SK-N-SH (cell line): ENCODE measurements at regions not wholly inside any gene's neighbourhood (a gene's known extent, or its start where the extent isn't known, plus 50 kb on each side); places are given as distances from the start of the nearest gene placed in this dataset.
A peak's percentile ranks its signal among the peaks of the same experiment; 100 is the strongest.
"Not testable (repeated sequence)": the region's sequence is repeated elsewhere in the genome, so short reads cannot be mapped to it uniquely, and the experiment has no call there.

Experiments used
- CTCF ChIA-PET: fragments of 300-600, 350-600 bp; formaldehyde crosslinking; extraction: SDS; loops from one replicate; lab custom pipeline; 2021; lab: Yijun Ruan, JAX
- POLR2A ChIA-PET: fragments of 350-600 bp; sonication (Branson Sonifier 250); formaldehyde crosslinking; extraction: SDS; loops from one replicate; lab custom pipeline; 2020; ENCODE audit warnings: antibody characterized with exemption, inconsistent platforms; lab: Yijun Ruan, JAX
- DNase-seq: peaks from one replicate; pipeline ENCODE4 v3.0.0; 2012
- H2AFZ ChIP-seq: fragments of 200-600 bp; sonication (generic); 2 replicates; pipeline ENCODE4 v1.8.1; 2016; ENCODE audit warnings: antibody characterized with exemption, mild to moderate bottlenecking, low read depth
- H3F3A ChIP-seq: fragments of 200-600 bp; sonication (generic); replicated peaks from 2 replicates; pipeline ENCODE3; 2016; ENCODE audit warnings: antibody characterized with exemption, mild to moderate bottlenecking; ENCODE audit not compliant: insufficient read depth
- H3K27ac ChIP-seq, 2 experiments: fragments of 200-500 bp in 1 of 2; fragments of 200-600 bp in 1 of 2; sonication (Bioruptor generic) in 1 of 2; sonication (generic), shearing (Covaris generic) in 1 of 2; 2 replicates each; pipeline versions ENCODE4 v1.5.1 to v1.6.1; 2014 to 2016; ENCODE audit warnings: low read depth in 2 of 2, inconsistent platforms in 1 of 2, low read length in 1 of 2, mild to moderate bottlenecking in 1 of 2, mixed read lengths in 1 of 2
- H3K27me3 ChIP-seq: fragments of 200-600 bp; sonication (generic), shearing (Covaris generic); 2 replicates; pipeline ENCODE4 v1.6.1; 2016; ENCODE audit warnings: mixed run types; ENCODE audit not compliant: insufficient read depth
- H3K36me3 ChIP-seq, 2 experiments: fragments of 200-500 bp in 1 of 2; fragments of 200-600 bp in 1 of 2; sonication (Bioruptor generic) in 1 of 2; sonication (generic) in 1 of 2; replicated peaks in 1 of 2; 2 replicates each; pipeline versions ENCODE3 to v1.5.1; 2014 to 2016; ENCODE audit warnings: low read length in 1 of 2, mild to moderate bottlenecking in 1 of 2; ENCODE audit not compliant: insufficient read depth in 2 of 2, control insufficient read depth in 1 of 2
- H3K4me1 ChIP-seq, 2 experiments: fragments of 200-500 bp in 1 of 2; fragments of 200-600 bp in 1 of 2; sonication (Bioruptor generic) in 1 of 2; sonication (generic), shearing (Covaris generic) in 1 of 2; 2 replicates each; pipeline versions ENCODE4 v1.5.1 to v1.6.1; 2014 to 2016; ENCODE audit warnings: low read depth in 1 of 2, low read length in 1 of 2, mixed run types in 1 of 2; ENCODE audit not compliant: insufficient read depth in 2 of 2, control insufficient read depth in 1 of 2
- H3K4me2 ChIP-seq: fragments of 200-600 bp; sonication (generic), shearing (Covaris generic); 2 replicates; pipeline ENCODE4 v1.6.1; 2017; ENCODE audit warnings: mixed run types
- H3K4me3 ChIP-seq, 2 experiments: fragments of 200-500 bp in 1 of 2; fragments of 200-600 bp in 1 of 2; sonication (Bioruptor generic) in 1 of 2; sonication (generic), shearing (Covaris generic) in 1 of 2; 2 replicates each; pipeline versions ENCODE4 v1.5.1 to v1.8.1; 2014 to 2016; ENCODE audit warnings: low read depth in 2 of 2, inconsistent platforms in 1 of 2, low read length in 1 of 2, mild to moderate bottlenecking in 1 of 2, mixed read lengths in 1 of 2, moderate library complexity in 1 of 2
- H3K79me2 ChIP-seq: fragments of 200-600 bp; sonication (generic); 2 replicates; pipeline ENCODE4 v1.8.1; 2017; ENCODE audit warnings: mild to moderate bottlenecking; ENCODE audit not compliant: insufficient read depth
- H3K9ac ChIP-seq: fragments of 200-600 bp; sonication (generic); 2 replicates; pipeline ENCODE4 v1.6.1; 2017; ENCODE audit warnings: mixed run types
- H3K9me2 ChIP-seq: fragments of 200-600 bp; sonication (generic); 2 replicates; pipeline ENCODE4 v1.6.1; 2017; ENCODE audit warnings: mixed run types
- H3K9me3 ChIP-seq: fragments of 200-600 bp; sonication (generic); 2 replicates; pipeline ENCODE4 v1.6.1; 2017; ENCODE audit warnings: mixed run types, mild to moderate bottlenecking, moderate library complexity
- H4K20me1 ChIP-seq: fragments of 200-600 bp; sonication (generic); 2 replicates; pipeline ENCODE4 v1.6.1; 2017; ENCODE audit warnings: mild to moderate bottlenecking, mixed run types; ENCODE audit not compliant: insufficient read depth
- EP300 ChIP-seq, 2 experiments: IDR thresholded peaks; 2 replicates each; pipeline versions ENCODE4 v1.4.0 to v1.6.1; 2012; ENCODE audit warnings: borderline replicate concordance in 1 of 2, low read depth in 1 of 2, low read length in 1 of 2
- EZH2phosphoT487 ChIP-seq: fragments of 200-600 bp; sonication (generic); IDR thresholded peaks from 2 replicates; pipeline ENCODE4 v1.6.1; 2017; ENCODE audit warnings: low read depth, mixed run types, mild to moderate bottlenecking, antibody characterized with exemption, moderate library complexity, borderline replicate concordance
- GATA2 ChIP-seq: sonication (generic); formaldehyde crosslinking; IDR thresholded peaks from 2 replicates; pipeline ENCODE4 v1.5.0; 2020; ENCODE audit warnings: mild to moderate bottlenecking, missing genetic modification reagents
- MXI1 ChIP-seq: IDR thresholded peaks from 2 replicates; pipeline ENCODE4 v1.6.1; 2012; ENCODE audit warnings: mild to moderate bottlenecking, low read depth, low read length, improper control_type of control experiment
- POLR2AphosphoS5 ChIP-seq: IDR thresholded peaks from 2 replicates; pipeline ENCODE4 v1.6.1; 2012; ENCODE audit warnings: low read depth, low read length
- RAD21 ChIP-seq: IDR thresholded peaks from 2 replicates; pipeline ENCODE4 v1.6.1; 2012; ENCODE audit warnings: mild to moderate bottlenecking, low read length
- SMC3 ChIP-seq: IDR thresholded peaks from 2 replicates; pipeline ENCODE4 v1.6.1; 2012; ENCODE audit warnings: low read depth, low read length, improper control_type of control experiment
- TAF1 ChIP-seq: IDR thresholded peaks from 2 replicates; pipeline ENCODE4 v1.6.1; 2012; ENCODE audit warnings: low read depth, mild to moderate bottlenecking, low read length, moderate library complexity, borderline replicate concordance
- WGBS: methylation state at CpG from one replicate; pipeline ENCODE4 v1.1.6; 2017; ENCODE audit warnings: low lambda C conversion rate; 5-methylcytosine and 5-hydroxymethylcytosine counted together
- TF ChIP-seq, protein P1 (sequence below): fragments of 200-600 bp; sonication (generic); IDR thresholded peaks from 2 replicates; pipeline ENCODE4 v1.6.1; 2017; ENCODE audit warnings: antibody characterized with exemption, mild to moderate bottlenecking, moderate library complexity
- TF ChIP-seq, protein P2 (sequence below): IDR thresholded peaks from 2 replicates; pipeline ENCODE4 v1.6.1; 2012; ENCODE audit warnings: mild to moderate bottlenecking, low read depth, low read length, moderate library complexity
- TF ChIP-seq, protein P3 (sequence below): fragments of 150-350 bp; IDR thresholded peaks from 2 replicates; pipeline ENCODE4 v1.6.1; 2016; ENCODE audit warnings: mild to moderate bottlenecking, low read depth, low read length
- TF ChIP-seq, protein P4 (sequence below): IDR thresholded peaks from 2 replicates; pipeline ENCODE4 v1.4.0; 2012; ENCODE audit warnings: low read depth, borderline replicate concordance

DNA sequence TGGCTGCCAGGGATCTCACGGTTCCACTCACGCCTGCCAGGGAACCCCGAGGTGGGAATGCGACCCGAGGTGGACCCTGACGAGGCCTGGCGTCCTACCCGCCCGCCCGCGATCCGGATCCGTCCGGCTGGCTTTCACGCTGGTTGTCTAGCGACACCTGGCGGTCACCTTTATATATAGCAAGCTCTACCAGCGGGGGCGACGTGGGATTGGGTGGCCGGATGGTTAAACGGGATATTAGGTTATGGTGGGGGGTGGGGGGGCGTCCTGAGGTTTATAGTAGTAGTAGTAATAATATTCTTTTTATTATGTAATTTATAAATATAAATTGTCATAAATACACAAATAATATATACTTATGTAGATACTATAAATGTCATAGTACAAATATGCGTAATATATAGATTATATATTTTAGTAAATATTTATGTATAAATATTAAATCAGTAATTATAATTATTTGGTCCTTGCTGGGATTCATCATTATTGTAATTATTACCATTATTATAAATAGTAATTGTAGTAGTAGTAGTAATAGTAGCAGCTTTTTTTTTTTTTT, 136.9 kb downstream of the KCNJ12 start:
- 5% methylated on average over 19 of the region's 24 CpGs for WGBS
- Histone ChIP-seq H3K4me1 (no peaks in the 10 kb centered on the region; a peak in 1 of 4 replicates), H3K9ac (no peak overlapping the region), H3K36me3 (no peaks in the 10 kb centered on the region), H3K9me3 (no peaks in the 10 kb centered on the region), H3K4me3 (peak overlapping the region in 1 of 2 experiments; percentile 49; a peak in 1 of 4 replicates), H4K20me1 (no peaks in the 10 kb centered on the region), H3F3A (no peaks in the 10 kb centered on the region), H3K27ac (no peak overlapping the region), H3K79me2 (no peaks in the 10 kb centered on the region), H3K27me3 (no peaks in the 10 kb centered on the region), H3K4me2 (0 out of 2 replicates have a peak overlapping the region, but pooled peaks have one; percentile 62), H2AFZ (no peak overlapping the region), H3K9me2 (no peaks in the 10 kb centered on the region)
- POLR2A ChIA-PET: interaction anchor here (0.7 kb wide), 1 partner anchor 60 kb away, joined by 4 read pairs; no protein-coding TSS in a partner anchor
- CTCF ChIA-PET: interaction anchor here (0.6 to 7.2 kb wide), 41 partner anchors 10 to 394 kb away, joined by 3 to 140 read pairs (median 5); partner anchors contain the start of genes DHRS7B and NATD1
- DNase-seq: peak; percentile 94
- no peak for TF ChIP-seq GATA2 (CRISPR knock-in tag)
- TF ChIP-seq TAF1: no peak
- TF ChIP-seq, protein P1, sequence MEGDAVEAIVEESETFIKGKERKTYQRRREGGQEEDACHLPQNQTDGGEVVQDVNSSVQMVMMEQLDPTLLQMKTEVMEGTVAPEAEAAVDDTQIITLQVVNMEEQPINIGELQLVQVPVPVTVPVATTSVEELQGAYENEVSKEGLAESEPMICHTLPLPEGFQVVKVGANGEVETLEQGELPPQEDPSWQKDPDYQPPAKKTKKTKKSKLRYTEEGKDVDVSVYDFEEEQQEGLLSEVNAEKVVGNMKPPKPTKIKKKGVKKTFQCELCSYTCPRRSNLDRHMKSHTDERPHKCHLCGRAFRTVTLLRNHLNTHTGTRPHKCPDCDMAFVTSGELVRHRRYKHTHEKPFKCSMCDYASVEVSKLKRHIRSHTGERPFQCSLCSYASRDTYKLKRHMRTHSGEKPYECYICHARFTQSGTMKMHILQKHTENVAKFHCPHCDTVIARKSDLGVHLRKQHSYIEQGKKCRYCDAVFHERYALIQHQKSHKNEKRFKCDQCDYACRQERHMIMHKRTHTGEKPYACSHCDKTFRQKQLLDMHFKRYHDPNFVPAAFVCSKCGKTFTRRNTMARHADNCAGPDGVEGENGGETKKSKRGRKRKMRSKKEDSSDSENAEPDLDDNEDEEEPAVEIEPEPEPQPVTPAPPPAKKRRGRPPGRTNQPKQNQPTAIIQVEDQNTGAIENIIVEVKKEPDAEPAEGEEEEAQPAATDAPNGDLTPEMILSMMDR: peak; percentile 74
- TF ChIP-seq EP300 (IDR thresholded peaks at IDR 0.05; ENCODE audit: borderline replicate concordance in 1 of 2, low read depth in 1 of 2, low read length in 1 of 2): no peak
- TF ChIP-seq SMC3: peak; percentile 71
- no peak for TF ChIP-seq POLR2AphosphoS5
- no peak for TF ChIP-seq MXI1
- no peak for TF ChIP-seq EZH2phosphoT487
- TF ChIP-seq, protein P2, sequence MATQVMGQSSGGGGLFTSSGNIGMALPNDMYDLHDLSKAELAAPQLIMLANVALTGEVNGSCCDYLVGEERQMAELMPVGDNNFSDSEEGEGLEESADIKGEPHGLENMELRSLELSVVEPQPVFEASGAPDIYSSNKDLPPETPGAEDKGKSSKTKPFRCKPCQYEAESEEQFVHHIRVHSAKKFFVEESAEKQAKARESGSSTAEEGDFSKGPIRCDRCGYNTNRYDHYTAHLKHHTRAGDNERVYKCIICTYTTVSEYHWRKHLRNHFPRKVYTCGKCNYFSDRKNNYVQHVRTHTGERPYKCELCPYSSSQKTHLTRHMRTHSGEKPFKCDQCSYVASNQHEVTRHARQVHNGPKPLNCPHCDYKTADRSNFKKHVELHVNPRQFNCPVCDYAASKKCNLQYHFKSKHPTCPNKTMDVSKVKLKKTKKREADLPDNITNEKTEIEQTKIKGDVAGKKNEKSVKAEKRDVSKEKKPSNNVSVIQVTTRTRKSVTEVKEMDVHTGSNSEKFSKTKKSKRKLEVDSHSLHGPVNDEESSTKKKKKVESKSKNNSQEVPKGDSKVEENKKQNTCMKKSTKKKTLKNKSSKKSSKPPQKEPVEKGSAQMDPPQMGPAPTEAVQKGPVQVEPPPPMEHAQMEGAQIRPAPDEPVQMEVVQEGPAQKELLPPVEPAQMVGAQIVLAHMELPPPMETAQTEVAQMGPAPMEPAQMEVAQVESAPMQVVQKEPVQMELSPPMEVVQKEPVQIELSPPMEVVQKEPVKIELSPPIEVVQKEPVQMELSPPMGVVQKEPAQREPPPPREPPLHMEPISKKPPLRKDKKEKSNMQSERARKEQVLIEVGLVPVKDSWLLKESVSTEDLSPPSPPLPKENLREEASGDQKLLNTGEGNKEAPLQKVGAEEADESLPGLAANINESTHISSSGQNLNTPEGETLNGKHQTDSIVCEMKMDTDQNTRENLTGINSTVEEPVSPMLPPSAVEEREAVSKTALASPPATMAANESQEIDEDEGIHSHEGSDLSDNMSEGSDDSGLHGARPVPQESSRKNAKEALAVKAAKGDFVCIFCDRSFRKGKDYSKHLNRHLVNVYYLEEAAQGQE: no peak
- TF ChIP-seq, protein P3, sequence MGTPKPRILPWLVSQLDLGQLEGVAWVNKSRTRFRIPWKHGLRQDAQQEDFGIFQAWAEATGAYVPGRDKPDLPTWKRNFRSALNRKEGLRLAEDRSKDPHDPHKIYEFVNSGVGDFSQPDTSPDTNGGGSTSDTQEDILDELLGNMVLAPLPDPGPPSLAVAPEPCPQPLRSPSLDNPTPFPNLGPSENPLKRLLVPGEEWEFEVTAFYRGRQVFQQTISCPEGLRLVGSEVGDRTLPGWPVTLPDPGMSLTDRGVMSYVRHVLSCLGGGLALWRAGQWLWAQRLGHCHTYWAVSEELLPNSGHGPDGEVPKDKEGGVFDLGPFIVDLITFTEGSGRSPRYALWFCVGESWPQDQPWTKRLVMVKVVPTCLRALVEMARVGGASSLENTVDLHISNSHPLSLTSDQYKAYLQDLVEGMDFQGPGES: no peak
- TF ChIP-seq, protein P4, sequence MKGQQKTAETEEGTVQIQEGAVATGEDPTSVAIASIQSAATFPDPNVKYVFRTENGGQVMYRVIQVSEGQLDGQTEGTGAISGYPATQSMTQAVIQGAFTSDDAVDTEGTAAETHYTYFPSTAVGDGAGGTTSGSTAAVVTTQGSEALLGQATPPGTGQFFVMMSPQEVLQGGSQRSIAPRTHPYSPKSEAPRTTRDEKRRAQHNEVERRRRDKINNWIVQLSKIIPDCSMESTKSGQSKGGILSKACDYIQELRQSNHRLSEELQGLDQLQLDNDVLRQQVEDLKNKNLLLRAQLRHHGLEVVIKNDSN: no peak
- TF ChIP-seq RAD21: peak; percentile 89

DNA sequence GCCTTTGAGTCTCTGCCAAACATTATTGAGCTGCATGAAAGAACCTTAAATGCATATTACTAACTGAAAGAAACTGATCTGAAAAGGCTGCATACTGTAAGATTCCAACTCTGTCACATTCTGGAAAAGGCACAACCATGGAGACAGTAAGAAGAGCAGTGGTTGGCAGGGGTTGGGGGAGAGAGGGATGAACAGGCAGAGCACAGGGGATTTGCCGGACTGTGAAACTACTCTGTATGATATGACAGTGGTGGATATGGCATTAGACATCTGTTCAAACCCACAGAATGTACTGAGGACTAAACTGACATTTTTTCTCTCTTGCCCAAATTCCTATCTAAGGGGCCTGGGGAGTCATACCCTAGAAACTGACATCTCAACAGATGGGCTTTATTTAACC, 138.4 kb downstream of the KCNJ12 start:
- DNase-seq, H2AFZ ChIP-seq, POLR2A ChIA-PET, H3K79me2 ChIP-seq, H3K4me2 ChIP-seq, H3F3A ChIP-seq, H3K27ac ChIP-seq, H3K4me1 ChIP-seq, H3K9me2 ChIP-seq, H4K20me1 ChIP-seq, H3K4me3 ChIP-seq, H3K9ac ChIP-seq, H3K9me3 ChIP-seq, H3K27me3 ChIP-seq, H3K36me3 ChIP-seq: not testable (repeated sequence)
- 50% methylated on average over 1 of the region's 1 CpG for WGBS
- CTCF ChIA-PET: interaction anchor here (1.5 to 7.2 kb wide), 5 partner anchors 22 to 396 kb away, joined by 4 to 140 read pairs (median 18); partner anchors contain the start of gene DHRS7B
